ENCODE measurements at regions not wholly inside any gene's neighbourhood (a gene's known extent, or its start where the extent isn't known, plus 50 kb on each side); places are given as distances from the start of the nearest gene placed in this dataset.

DNA sequence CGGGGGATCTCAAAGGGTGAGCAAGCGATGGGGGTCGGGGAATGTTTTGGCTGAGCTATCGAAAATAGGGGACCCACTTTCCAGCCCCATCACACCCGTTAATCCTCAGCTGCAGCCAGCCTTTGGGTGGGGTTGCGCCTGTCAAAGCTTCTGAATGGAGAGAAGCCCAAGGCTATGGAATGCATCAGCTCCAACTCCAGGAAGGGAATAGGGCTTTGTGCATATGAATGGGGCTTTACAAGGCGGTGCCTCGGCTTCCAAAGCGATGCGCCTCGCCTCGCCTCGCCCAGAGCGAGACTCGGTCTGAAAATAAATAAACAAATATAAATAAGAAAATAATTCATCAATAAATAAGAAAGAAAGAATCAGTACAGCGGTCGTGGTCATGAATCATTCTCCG lies 751.4 kb upstream of the DEFB115 start:
- TF ChIP-seq POLR2A (IDR thresholded peaks at IDR 0.05) = no peak
- TF ChIP-seq, protein P1, sequence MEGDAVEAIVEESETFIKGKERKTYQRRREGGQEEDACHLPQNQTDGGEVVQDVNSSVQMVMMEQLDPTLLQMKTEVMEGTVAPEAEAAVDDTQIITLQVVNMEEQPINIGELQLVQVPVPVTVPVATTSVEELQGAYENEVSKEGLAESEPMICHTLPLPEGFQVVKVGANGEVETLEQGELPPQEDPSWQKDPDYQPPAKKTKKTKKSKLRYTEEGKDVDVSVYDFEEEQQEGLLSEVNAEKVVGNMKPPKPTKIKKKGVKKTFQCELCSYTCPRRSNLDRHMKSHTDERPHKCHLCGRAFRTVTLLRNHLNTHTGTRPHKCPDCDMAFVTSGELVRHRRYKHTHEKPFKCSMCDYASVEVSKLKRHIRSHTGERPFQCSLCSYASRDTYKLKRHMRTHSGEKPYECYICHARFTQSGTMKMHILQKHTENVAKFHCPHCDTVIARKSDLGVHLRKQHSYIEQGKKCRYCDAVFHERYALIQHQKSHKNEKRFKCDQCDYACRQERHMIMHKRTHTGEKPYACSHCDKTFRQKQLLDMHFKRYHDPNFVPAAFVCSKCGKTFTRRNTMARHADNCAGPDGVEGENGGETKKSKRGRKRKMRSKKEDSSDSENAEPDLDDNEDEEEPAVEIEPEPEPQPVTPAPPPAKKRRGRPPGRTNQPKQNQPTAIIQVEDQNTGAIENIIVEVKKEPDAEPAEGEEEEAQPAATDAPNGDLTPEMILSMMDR (IDR thresholded peaks at IDR 0.05) = no peak
